ENCODE measurements at regions not wholly inside any gene's neighbourhood (a gene's known extent, or its start where the extent isn't known, plus 50 kb on each side); places are given as distances from the start of the nearest gene placed in this dataset.
A peak's percentile ranks its signal among the peaks of the same experiment; 100 is the strongest.

DNA sequence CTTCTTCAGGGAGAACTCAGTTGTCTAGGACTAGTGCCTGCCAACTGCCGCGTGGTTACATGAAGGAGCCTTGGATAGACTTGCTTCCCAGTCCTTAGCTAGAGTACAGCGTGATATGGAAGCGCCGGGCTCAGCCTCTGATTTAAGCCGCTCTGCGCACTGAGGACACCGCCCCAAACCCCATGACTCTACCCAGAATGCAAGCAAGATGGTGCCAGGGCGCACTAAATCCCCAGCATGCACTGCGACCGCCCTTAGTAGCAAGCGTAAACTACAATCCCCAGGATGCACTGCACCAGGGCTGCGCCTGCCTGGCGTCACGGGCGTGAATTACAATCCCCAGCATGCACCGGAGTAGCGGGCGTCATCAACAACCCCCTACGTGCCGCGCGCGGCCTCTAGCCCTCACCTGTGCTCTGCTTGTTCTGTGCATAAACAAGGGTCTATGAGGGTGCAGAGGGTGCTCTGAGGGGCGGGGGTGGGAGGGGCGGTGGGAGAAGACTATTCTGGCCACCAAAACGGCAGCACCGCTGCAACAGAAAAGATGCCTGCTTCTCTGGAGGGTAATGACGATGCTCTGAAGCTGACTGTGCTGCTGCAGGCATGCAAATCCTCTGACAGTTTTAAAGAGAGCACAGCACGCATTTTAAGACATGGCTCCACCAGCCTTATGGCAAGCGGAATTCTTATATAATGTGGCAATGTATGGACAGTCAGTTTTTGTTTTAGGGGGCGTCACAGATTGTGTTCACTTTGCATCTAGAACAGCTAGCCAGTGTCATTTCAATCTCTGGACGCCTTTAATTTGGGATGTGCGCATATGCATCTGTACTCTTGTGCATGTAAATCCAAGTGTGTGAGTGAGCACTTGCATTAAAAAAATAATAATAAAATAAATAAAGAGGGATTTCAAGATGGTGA is 282.5 kb upstream of the MYT1L start (continued):
- peak; percentile 58; the same call in 1 of the 2 replicates for TF ChIP-seq USF2 (IDR thresholded peaks at IDR 0.05; ENCODE audit: low read length)
- TF ChIP-seq BACH1 (IDR thresholded peaks at IDR 0.05; ENCODE audit: low read length), result no peak
- TF ChIP-seq POLR2A (IDR thresholded peaks at IDR 0.05; ENCODE audit: control extremely low read depth in 1 of 2, low read depth in 2 of 2, low read length in 2 of 2), result peak; percentile 17 to 65
- no peak for TF ChIP-seq EZH2 (IDR thresholded peaks at IDR 0.05; ENCODE audit: low read depth, low read length, severe bottlenecking)
- no peak for TF ChIP-seq BRCA1 (IDR thresholded peaks at IDR 0.05; ENCODE audit: low read depth, low read length)
- TF ChIP-seq PHF8 (conservative IDR thresholded peaks at IDR 0.05; ENCODE audit: low read depth, low read length), result peak; percentile 68
- TF ChIP-seq TEAD4 (IDR thresholded peaks at IDR 0.05; ENCODE audit: low read depth, low read length), result peak; percentile 65; the same call in 1 of the 2 replicates
- peak; percentile 83; the same call in 1 of the 2 replicates for TF ChIP-seq POLR2AphosphoS5 (IDR thresholded peaks at IDR 0.05; ENCODE audit: low read depth, low read length)
- TF ChIP-seq YY1 (IDR thresholded peaks at IDR 0.05; ENCODE audit: low read depth, low read length), result peak; percentile 92
- TF ChIP-seq FOSL1 (IDR thresholded peaks at IDR 0.05; ENCODE audit: insufficient read depth, low read depth, low read length), result no peak
- TF ChIP-seq CEBPB (IDR thresholded peaks at IDR 0.05; ENCODE audit: low read depth, low read length), result no peak
- TF ChIP-seq, protein P1, sequence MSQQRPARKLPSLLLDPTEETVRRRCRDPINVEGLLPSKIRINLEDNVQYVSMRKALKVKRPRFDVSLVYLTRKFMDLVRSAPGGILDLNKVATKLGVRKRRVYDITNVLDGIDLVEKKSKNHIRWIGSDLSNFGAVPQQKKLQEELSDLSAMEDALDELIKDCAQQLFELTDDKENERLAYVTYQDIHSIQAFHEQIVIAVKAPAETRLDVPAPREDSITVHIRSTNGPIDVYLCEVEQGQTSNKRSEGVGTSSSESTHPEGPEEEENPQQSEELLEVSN (IDR thresholded peaks at IDR 0.05), result peak; percentile 76
- TF ChIP-seq SP1 (IDR thresholded peaks at IDR 0.05; ENCODE audit: low read depth, low read length), result peak; percentile 35; the same call in 1 of the 2 replicates
- TF ChIP-seq KDM4A (IDR thresholded peaks at IDR 0.05; ENCODE audit: low read depth, low read length, severe bottlenecking), result peak; percentile 55
- TF ChIP-seq MAX (IDR thresholded peaks at IDR 0.05), result peak; percentile 83; the same call in 1 of the 2 replicates
- 0 out of 4 replicates have a peak, but pooled peaks have one; percentile 2 to 7 for TF ChIP-seq RAD21 (IDR thresholded peaks at IDR 0.05 in 1 of 2, conservative IDR thresholded peaks at IDR 0.05 in 1 of 2; ENCODE audit: low read depth in 2 of 2, low read length in 2 of 2)
- peak; percentile 86 for TF ChIP-seq SIX5 (IDR thresholded peaks at IDR 0.05; ENCODE audit: low read depth, low read length)
- TF ChIP-seq RBBP5 (IDR thresholded peaks at IDR 0.05; ENCODE audit: borderline replicate concordance, low read depth, low read length), result no peak
- TF ChIP-seq GTF2F1 (IDR thresholded peaks at IDR 0.05; ENCODE audit: borderline replicate concordance, low read depth, low read length), result no peak
- TF ChIP-seq SIN3A (conservative IDR thresholded peaks at IDR 0.05 in 1 of 2, IDR thresholded peaks at IDR 0.05 in 1 of 2; ENCODE audit: low read depth in 1 of 2, low read length in 2 of 2), result peak in 1 of 2 experiments; percentile 75; a peak in 1 of 4 replicates
- peak; percentile 95 for TF ChIP-seq CREB1 (IDR thresholded peaks at IDR 0.05)

Data from H1 (cell line).